Activated T-cell treated with anti-CD3 and anti-CD28 coated beads for 1 hour (primary cell): ENCODE measurements at regions not wholly inside any gene's neighbourhood (a gene's known extent, or its start where the extent isn't known, plus 50 kb on each side); places are given as distances from the start of the nearest gene placed in this dataset.
"Not testable (repeated sequence)": the region's sequence is repeated elsewhere in the genome, so short reads cannot be mapped to it uniquely, and the experiment has no call there.

ENCODE experiments used
- DNase-seq: peaks from one replicate; pipeline ENCODE4 v3.0.0-alpha.2; 2020; ENCODE audit warnings: low read depth

DNA sequence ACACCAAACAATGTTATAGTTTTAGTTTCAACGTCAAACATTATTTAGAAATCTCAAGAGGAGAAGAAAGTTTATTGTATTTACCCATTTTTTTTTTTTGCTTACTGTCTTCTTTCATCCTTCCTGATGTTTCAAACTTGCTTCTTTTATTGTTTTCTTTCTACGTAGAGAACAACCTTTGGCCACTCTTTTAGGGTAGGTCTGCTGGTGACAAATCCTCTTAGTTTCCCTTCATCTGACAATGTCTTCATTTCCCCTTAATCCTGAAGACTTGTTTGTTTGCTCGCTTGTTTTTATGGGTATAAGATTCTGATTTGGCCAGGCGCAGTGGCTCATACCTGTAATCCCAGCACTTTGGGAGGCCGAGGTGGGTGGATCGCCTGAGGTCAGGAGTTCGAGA is 89.1 kb downstream of the RHOU start:
- DNase-seq: no peak

GRCh38 chr1:228825041-228825440 is 89.8 kb downstream of the RHOU start:
- no peak for DNase-seq

DNA sequence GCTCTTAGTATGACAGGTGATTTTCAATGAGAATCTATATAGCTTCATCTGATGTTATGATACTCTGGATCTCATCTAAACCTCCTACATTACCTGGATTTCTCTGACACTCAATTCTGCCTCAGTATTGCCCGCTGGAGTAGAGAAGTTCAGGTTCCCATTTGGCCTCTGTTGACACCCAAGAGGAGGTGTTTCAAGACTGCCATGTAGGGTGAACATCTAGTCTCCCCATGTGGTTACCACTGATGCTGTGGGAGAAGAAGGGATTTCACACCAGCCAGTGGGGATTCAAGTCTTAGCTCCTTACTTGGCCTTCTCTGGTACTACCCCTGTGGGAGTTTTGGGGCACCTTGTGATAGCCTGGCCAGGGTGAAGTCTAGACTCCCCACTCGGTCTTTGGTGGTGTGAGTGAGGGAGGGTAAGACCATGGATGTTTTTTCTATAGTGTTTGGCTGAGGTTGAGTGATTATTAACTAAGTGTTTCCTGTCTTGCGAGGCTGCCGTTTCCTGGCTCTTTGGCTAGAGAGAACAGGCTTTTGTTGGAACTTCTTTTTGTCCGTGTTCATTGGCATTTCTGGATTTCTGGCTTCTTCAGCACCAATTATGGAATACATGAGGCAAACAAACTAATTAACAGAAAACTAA is 90.7 kb downstream of the RHOU start:
- DNase-seq: no peak

- DNase-seq: no peak
These were observed 91.7 kb downstream of the RHOU start for GRCh38 chr1:228827019-228827418.

DNA sequence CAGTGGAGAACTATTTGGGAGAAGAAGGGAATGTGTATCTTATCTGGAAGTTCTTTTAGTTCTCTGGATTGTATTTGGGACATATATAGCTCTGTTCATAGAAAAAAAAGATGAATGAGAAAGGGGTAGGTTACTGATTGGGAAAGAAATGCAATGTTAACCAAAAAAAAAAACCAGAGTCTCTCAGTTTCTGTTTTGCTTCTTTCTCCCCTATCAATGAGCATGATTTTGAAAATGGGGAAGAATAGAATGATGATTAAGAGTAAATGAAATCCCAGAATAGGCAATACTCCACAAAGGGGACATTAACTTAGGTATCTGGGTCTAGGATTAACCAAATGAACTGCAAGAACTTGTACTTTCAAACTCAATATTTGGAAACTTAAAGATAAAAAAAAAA is 92.9 kb downstream of the RHOU start:
- DNase-seq: no peak

DNA sequence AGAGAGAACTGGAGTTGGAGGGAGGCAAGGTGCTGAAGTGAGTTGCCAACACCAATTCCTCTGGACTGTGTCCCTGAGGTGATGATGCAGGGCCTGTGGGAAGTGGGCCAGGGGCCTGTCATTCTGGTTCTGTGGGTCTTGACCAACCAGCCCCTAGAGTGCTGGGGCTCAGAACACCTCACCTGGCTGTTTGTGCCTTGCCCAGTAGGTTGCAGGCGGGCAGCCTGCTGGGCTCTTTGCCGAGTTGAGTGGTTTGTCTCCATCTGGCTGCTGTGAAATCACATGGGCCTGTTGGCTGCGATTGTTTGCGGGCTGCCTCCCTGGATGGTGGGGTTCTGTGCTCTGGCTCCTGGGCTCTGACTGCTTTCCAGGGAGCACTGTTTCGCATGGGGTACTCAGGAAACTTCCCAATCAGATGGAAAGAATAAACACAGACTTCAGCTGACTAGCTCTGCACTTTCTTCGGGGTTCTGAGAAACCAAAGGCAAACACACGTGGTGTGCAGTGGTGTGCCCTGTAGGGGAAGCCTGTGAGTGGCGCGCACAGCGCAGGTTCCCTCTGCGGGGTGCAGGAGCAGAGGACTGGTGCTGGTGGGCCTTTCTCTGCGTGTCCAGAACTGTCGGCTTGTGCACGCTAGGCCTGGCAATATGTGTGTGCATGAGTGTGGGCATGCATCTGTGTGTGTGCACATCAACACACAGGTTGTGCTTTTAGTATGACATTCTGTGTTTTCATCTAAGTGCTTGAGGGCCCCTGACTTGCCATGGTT is 95.1 kb downstream of the RHOU start:
- DNase-seq: no peak

- DNase-seq: no peak
These were observed 95.7 kb downstream of the RHOU start for GRCh38 chr1:228830954-228831481.

DNA sequence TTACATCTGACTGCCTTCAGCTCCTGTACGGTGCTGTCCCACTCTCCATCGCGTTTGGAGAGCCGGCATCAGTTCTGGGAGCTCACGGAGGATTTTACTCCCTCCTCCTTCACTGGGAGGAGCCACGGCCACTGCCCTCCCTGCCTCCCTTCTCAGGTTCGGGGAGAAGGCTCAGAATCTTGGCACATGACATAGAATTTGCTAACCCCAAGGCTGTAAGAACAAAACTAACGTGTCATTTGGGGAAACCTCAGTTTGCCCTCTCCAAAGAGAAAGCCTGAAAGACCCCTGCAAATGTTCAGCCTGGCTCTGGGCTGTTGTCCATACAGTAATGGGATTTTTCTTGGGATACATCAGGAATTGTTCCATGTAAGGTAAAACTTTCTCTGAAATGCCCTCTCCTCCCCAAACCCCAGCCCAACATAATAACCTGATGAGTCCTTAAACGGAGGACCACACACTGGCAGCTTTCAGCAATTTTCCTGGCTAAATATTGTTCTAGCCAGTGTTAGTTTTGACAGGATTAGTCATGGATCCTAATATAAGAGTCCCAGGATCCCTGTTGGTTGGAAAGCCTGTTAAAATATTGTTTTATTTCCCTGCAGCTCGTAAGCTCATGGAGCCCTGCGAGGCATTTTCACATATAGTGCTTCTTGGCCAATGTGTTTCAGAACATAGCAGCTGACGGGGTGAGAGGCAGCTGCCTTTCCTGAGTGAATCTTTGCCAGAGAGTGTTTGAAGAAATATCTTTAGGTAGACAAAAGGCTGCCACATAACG is 98.8 kb downstream of the RHOU start:
- no peak for DNase-seq

DNA sequence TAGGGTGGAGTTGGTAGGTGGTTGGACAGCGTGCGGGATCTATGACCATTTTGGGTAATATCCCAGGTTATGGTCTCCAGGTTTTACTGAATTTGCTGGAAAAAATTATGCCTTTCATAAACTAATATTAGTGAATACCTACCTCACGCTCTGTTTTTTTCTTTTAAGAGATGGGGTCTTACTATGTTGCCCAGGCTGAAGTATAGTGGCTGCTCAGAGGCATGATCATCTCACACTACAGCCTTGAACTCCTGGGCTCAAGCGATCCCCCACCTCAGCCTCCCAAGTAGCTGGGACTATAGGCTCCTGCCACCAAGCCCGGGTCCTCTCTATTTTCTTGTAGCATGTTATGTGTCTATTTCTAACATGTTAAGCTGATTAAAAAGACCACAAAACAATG is 100.2 kb downstream of the RHOU start:
- DNase-seq: no peak

DNA sequence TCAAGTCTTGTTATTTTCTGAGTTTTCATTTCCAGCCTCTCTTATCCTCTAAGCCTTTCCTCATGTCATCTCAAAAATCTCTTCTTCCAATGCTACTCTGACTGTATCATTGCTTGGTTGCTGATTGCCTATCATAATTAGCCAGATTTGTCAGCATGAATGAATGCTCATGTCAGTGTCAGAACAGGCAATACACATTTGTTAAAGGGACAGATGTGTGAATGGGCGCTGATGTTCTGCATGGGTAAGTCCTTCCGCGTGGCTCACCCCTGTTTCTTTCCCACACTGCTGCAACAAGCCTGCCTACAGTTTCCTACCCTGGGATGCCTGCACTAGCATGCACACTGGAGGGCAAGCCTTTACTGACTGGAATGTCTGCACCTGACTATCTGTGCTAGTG is 100.6 kb downstream of the RHOU start:
- no peak for DNase-seq

GRCh38 chr1:228836427-228836826 is 101.1 kb downstream of the RHOU start:
- no peak for DNase-seq

DNA sequence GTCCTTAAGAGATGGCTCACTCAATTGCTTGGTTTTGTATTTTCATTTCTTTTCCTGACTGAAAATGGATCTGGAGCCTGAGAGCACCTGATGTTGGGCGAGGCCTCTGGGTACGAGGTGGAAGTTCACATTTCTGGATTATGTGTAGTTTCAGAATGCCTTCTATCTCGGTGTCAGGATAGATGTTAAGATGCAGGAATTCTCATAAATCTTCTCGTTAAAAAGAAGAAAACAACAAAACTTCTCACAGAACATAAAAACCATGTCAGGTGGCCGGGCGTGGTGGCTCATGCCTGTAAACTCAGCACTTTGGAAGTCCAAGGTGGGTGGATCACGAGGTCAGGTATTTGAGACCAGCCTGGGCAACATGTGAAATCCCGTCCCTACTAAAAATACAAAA is 101.8 kb downstream of the RHOU start:
- no peak for DNase-seq

- no peak for DNase-seq
These were observed 102.8 kb downstream of the RHOU start for GRCh38 chr1:228837817-228838716.

GRCh38 chr1:228838717-228839500 is 103.6 kb downstream of the RHOU start:
- DNase-seq: no peak

- no peak for DNase-seq
These were observed 104.4 kb downstream of the RHOU start for GRCh38 chr1:228839656-228840055.

- DNase-seq: no peak
These were observed 106.4 kb downstream of the RHOU start for GRCh38 chr1:228841632-228842031.

GRCh38 chr1:228842094-228842775 is 107.0 kb downstream of the RHOU start:
- DNase-seq: no peak

DNA sequence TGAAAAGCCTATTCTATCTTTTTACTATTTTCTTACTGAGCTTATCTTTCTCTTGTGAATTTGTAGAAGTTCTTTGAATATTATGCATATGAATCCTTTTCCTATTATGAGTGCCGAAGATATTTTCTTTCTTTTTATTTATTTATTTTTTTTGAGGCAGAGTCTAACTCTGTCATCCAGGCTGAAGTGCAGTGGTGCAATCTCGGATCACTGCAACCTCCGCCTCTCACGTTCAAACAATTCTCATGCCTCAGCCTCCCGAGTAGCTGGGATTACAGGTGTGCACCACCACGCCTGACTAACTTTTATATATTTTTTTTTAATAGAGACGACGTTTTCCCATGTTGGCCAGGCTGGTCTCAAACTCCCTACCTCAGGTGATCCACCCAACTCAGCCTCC is 109.8 kb downstream of the RHOU start:
- no peak for DNase-seq

GRCh38 chr1:228846952-228847351 is 111.7 kb downstream of the RHOU start:
- DNase-seq: no peak

GRCh38 chr1:228847451-228847850 is 112.2 kb downstream of the RHOU start:
- DNase-seq: not testable (repeated sequence)
